Peyer's patch (tissue), 4 donors: ENCODE measurements at regions not wholly inside any gene's neighbourhood (a gene's known extent, or its start where the extent isn't known, plus 50 kb on each side); places are given as distances from the start of the nearest gene placed in this dataset.
"Not testable (repeated sequence)": the region's sequence is repeated elsewhere in the genome, so short reads cannot be mapped to it uniquely, and the experiment has no call there.

Experiments
- DNase-seq, 3 donors: peaks; one replicate each; pipeline ENCODE4 v3.0.0-alpha.2; 2017 to 2019
- H3K27ac ChIP-seq, 4 donors: fragments of 200-600 bp; sonication (generic); one replicate each; pipeline ENCODE4 v1.5.1; 2016 to 2019
- H3K27me3 ChIP-seq, 2 donors: fragments of 200-600 bp; sonication (generic); one replicate each; pipeline ENCODE4 v1.5.1; 2019
- H3K36me3 ChIP-seq, 3 donors: fragments of 200-600 bp; sonication (generic); one replicate each; pipeline ENCODE4 v1.5.1; 2016 to 2019
- H3K4me1 ChIP-seq, 4 donors: fragments of 200-600 bp; sonication (generic); one replicate each; pipeline ENCODE4 v1.5.1; 2016 to 2019
- H3K4me3 ChIP-seq, 4 donors: fragments of 200-600 bp; sonication (generic); 1 replicate in 3 of 4; 2 replicates in 1 of 4; pipeline ENCODE4 v1.5.1; 2016 to 2019; ENCODE audit warnings: mild to moderate bottlenecking in 1 of 4
- H3K9me3 ChIP-seq, 4 donors: fragments of 200-600 bp; sonication (generic); one replicate each; pipeline ENCODE4 v1.5.1; 2016 to 2019; ENCODE audit warnings: mild to moderate bottlenecking in 1 of 4
- CTCF ChIP-seq, 6 experiments: fragments of 450-650 bp in 4 of 6; fragments of 200-600 bp in 2 of 6; sonication (generic) in 1 of 6; IDR thresholded peaks; one replicate each; pipeline ENCODE4 v1.5.1; 2017 to 2019; ENCODE audit warnings: antibody characterized with exemption in 6 of 6, mild to moderate bottlenecking in 3 of 6, moderate library complexity in 1 of 6
- POLR2A ChIP-seq, 2 donors: fragments of 450-650 bp; IDR thresholded peaks; one replicate each; pipeline ENCODE4 v1.5.1; 2017; ENCODE audit warnings: antibody characterized with exemption in 2 of 2, mild to moderate bottlenecking in 2 of 2, moderate library complexity in 2 of 2

DNA sequence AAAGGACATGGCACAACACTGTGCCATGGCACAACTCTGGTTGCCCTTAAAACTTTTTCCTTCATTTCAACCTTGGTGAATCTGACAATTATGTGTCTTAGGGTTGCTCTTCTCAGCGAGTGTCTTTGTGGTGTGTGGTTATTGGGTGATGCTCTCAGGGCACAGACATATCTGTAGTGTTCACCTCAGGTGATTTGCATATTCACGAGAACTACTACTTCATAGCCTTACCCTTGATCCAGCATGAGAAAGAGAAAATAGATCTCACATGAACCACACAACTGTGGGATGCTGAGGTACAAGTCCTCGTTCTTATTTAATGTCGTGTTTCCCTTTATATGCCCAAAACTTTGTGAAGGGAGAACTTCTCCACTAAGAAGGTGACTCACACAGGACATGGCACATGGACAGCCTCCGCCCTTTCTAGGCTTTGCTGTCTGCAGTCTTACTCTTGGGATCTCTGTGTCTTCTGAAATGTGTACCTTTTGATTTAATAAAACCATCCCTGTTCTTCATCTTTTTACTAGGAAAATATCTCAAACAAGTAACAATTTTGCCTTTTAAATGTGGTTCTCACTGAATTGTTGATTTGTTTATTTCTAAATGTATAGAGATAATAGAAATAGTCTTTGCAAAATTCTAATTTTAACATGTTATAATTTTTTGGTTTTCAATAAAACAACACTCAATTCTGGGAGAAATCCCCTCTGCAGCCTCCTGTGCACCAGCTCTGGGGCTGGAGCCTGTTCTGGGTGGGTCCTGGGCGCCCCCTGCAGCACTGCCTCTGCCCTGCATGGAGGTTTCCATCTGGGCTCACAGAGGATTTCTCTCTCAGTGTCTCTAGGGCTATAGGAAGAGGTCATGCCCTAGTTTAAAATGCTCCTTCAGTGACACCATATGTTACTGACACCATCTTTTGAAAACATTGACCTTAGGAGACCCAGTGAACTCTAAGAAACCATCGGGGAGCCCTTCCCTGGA is 651.2 kb downstream of the TMEM121 start:
- not testable (repeated sequence) for H3K9me3 ChIP-seq, H3K4me3 ChIP-seq, H3K27me3 ChIP-seq, H3K36me3 ChIP-seq, H3K4me1 ChIP-seq
- peak in 2 of 3 donors; percentile 25 to 51 for DNase-seq
- TF ChIP-seq CTCF (IDR thresholded peaks at IDR 0.05), result peak in 1 of 6 experiments; percentile 12
- peak overlapping the region in 1 of 4 donors; percentile 39 for H3K27ac ChIP-seq

DNA sequence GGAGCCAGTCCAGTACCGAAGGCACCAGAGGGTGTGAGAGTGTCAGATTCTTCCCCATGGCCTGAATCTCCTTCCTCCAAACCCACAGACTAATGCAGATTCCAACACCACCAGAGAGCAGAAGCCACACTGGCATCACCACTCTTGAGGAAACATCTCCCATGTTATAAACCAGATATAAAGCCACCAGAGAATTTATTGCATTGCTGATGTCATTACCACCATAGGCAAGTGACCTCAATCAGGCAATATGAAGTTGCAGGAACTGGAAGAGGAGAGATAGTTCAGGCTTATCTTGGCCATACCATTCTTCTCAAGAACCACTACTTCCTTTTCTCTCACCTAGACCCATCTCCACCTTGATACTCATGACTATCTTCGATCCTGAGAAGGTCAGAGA is 653.4 kb downstream of the TMEM121 start:
- H3K27ac ChIP-seq, result no peak overlapping the region
- H3K27me3 ChIP-seq, result no peaks in the 10 kb centered on the region
- H3K4me1 ChIP-seq, result no peaks in the 10 kb centered on the region
- H3K36me3 ChIP-seq, result no peaks in the 10 kb centered on the region
- TF ChIP-seq POLR2A (IDR thresholded peaks at IDR 0.05) (no peak), CTCF (IDR thresholded peaks at IDR 0.05) (no peak)
- no peak for DNase-seq
- H3K9me3 ChIP-seq, result no peaks in the 10 kb centered on the region
- no peak overlapping the region for H3K4me3 ChIP-seq

GRCh38 chr14:106184771-106185170 is 658.4 kb downstream of the TMEM121 start:
- not testable (repeated sequence) for H3K36me3 ChIP-seq, H3K9me3 ChIP-seq, H3K27me3 ChIP-seq, H3K4me1 ChIP-seq, H3K4me3 ChIP-seq
- DNase-seq, result peak in 2 of 3 donors; percentile 51 to 81
- H3K27ac ChIP-seq, result peak overlapping the region in 3 of 4 donors; percentile 38 to 63 (median 62)

GRCh38 chr14:106185174-106185836 is 658.9 kb downstream of the TMEM121 start:
- H3K4me1 ChIP-seq, H3K4me3 ChIP-seq, H3K9me3 ChIP-seq, DNase-seq, H3K27me3 ChIP-seq, H3K36me3 ChIP-seq: not testable (repeated sequence)
- peak overlapping the region in 3 of 4 donors; percentile 38 to 63 (median 62) for H3K27ac ChIP-seq

DNA sequence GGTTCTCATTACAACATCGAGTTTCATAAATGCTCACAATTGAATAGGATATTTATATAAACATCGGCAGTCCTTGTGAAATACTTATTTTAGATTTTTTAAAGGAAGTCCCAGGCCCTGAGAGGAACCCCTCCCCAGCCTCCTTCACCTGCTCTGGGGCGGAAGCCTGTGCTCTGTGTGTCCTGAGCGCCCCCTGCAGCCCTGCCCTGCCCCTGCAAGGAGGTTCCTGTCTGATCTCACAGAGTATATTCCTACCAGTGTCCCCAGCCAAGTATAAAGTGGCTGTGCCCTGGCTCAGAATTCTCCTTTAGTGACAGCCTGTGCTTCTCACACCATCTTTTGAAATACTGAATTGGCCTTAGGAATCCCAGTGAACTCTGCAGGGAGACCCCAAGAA is 659.5 kb downstream of the TMEM121 start:
- peak overlapping the region in 1 of 4 donors; percentile 63 for H3K27ac ChIP-seq

GRCh38 chr14:106187216-106187615 is 660.8 kb downstream of the TMEM121 start:
- no peak overlapping the region for H3K27ac ChIP-seq
- H3K9me3 ChIP-seq, result no peaks in the 10 kb centered on the region
- TF ChIP-seq POLR2A (IDR thresholded peaks at IDR 0.05) (no peak), CTCF (IDR thresholded peaks at IDR 0.05) (no peak)
- no peaks in the 10 kb centered on the region for H3K4me1 ChIP-seq
- DNase-seq, result no peak
- no peak overlapping the region for H3K4me3 ChIP-seq
- no peaks in the 10 kb centered on the region for H3K27me3 ChIP-seq
- H3K36me3 ChIP-seq, result no peaks in the 10 kb centered on the region

More for the DNA sequence above, 659.5 kb downstream of the TMEM121 start:
- Histone ChIP-seq H3K36me3 (no peaks in the 10 kb centered on the region), H3K4me3 (no peak overlapping the region), H3K4me1 (no peaks in the 10 kb centered on the region), H3K9me3 (no peaks in the 10 kb centered on the region), H3K27me3 (no peaks in the 10 kb centered on the region)
- peak in 4 of 6 experiments; percentile 27 to 49 (median 33) for TF ChIP-seq CTCF (IDR thresholded peaks at IDR 0.05)
- no peak for TF ChIP-seq POLR2A (IDR thresholded peaks at IDR 0.05)
- DNase-seq, result peak in 2 of 3 donors; percentile 60 to 81

DNA sequence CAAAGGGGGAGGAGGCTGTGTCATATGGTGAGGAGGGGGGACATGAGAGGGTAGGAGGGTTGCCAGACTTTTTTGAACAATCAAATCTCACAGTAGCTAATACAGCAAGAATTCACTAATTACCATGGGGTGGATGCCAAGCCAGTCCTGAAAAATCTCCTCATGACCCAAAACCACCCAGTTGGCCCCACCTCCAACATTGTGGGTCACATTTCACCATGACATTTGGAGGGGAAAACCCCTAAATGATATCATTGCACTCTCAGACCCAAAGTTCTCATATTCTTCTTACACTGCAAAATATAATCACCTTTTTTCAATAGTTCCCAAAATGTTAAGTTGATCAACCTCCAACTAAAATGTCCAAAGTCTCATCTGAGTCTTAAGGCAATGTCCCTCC is 666.3 kb downstream of the TMEM121 start:
- H3K4me3 ChIP-seq, H3K36me3 ChIP-seq, H3K4me1 ChIP-seq, H3K27ac ChIP-seq, H3K27me3 ChIP-seq, DNase-seq, H3K9me3 ChIP-seq: not testable (repeated sequence)
